ENCODE measurements at regions not wholly inside any gene's neighbourhood (a gene's known extent, or its start where the extent isn't known, plus 50 kb on each side); places are given as distances from the start of the nearest gene placed in this dataset.

DNA sequence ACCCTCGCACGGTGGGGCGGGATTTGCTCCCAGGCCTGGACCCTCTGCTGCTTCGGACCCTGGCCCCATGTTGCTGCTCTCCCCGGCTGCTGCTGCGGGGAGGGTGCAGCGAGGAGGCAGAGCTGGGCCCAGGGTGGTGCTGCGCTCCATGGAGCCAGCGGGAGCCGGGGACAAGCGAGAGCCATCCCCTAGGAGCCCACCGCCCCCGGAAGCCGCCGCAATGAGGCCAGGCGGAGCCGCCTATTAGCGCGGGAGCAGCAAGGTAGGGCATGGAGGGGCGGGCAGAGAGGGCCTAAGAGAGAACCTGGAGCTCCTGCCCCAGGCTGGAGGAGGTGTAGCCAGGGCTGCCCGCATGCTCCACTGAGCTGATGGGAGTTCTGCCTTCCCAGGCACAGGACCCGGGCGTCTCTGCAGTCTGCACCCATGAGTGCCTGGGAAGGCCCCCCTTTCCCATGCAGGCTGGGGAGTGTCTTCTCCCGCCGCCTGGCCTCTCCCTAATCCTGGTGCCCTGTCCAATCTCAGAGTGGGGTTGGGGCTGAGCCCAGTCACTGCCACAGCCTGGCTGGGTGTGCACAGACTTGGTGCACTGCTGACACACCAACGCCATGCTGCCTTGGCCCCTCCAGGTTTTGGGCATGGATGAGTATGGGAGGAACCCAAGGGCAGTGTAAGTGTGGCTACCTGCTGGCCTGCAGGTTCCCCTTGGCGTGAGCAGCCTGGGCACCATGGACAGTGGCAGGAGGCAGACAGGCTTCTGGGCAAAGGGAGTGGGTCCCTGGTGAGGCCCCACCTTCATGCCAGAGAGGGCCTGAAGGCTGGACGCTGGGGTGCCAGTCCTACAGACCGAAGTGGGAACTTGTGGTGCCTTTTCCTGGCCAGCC, 360.6 kb upstream of the MAP3K7 start:
- Histone ChIP-seq H3K27ac (ENCODE audit: low read depth, low read length) (no peak overlapping the region), H3K36me3 (ENCODE audit: control insufficient read depth, insufficient read depth, low read length) (no peaks in the 10 kb centered on the region), H3K9me3 (ENCODE audit: control insufficient read depth, insufficient read depth, low read length) (no peaks in the 10 kb centered on the region), H3K27me3 (ENCODE audit: control insufficient read depth, insufficient read depth, low read length) (no peaks in the 10 kb centered on the region), H3K4me1 (ENCODE audit: control insufficient read depth, insufficient read depth, low read length) (no peaks in the 10 kb centered on the region), H3K9ac (ENCODE audit: low read depth, low read length) (no peak overlapping the region), H3K4me3 (ENCODE audit: low read depth, low read length) (no peak overlapping the region)

DNA sequence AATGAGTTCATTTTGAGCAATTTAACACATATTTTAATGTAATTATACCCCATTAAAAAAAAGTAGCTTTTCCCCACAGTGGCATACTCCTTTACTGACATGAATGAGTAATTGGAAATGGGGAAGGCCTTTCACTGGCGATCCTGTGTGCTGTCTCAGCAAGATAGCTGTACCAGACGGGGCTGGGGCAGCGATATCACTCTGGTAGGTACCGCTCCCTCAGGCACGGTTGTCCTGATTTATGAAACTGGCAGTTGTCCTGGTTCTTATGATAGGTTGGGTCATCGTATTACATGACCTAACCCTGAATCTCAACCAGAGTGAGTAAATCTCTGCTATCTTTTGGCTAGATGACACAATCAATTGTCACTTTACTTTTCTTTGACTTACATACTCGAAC, 355.0 kb upstream of the MAP3K7 start:
- Histone ChIP-seq H3K36me3 (ENCODE audit: control insufficient read depth, insufficient read depth, low read length) (no peaks in the 10 kb centered on the region), H3K9ac (ENCODE audit: low read depth, low read length) (no peak overlapping the region), H3K27ac (ENCODE audit: low read depth, low read length) (no peak overlapping the region), H3K27me3 (ENCODE audit: control insufficient read depth, insufficient read depth, low read length) (no peaks in the 10 kb centered on the region), H3K9me3 (ENCODE audit: control insufficient read depth, insufficient read depth, low read length) (no peaks in the 10 kb centered on the region), H3K4me1 (ENCODE audit: control insufficient read depth, insufficient read depth, low read length) (peaks cover 3% of the 10 kb centered on the region; the same call in 1 of the 2 replicates), H3K4me3 (ENCODE audit: low read depth, low read length) (no peak overlapping the region)

DNA sequence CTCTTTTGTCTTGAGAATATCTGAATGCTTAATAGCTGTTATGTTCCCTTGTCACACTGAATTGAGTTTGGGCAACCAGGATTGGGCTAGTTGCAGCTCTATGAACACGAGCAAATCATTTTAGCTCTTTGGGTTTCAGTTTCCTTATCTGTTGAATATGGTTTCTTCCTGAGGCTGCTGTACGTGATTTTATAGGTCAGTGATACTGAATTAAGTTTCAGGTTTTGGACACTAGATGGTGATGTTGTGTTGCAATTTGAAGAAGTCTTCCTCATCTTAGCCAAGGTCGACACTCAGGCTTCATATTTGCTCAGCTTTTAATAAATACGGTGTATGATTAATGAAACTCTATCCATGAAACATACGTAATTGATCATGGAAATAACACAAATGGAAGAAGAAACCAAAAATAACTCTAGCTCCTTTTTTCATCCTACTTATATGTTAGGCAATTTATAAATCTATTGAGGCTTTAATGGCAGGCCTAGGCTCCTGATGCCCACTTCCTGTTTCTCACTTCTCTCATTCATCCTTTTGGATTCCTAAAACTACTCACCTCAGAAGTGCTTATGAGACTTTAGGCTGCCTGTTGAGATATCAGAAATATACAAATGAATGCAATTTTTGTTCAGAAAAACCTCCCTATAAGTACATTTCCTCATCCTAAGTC, 354.1 kb upstream of the MAP3K7 start:
- Histone ChIP-seq H3K27ac (ENCODE audit: low read depth, low read length) (no peak overlapping the region), H3K4me3 (ENCODE audit: low read depth, low read length) (no peak overlapping the region), H3K27me3 (ENCODE audit: control insufficient read depth, insufficient read depth, low read length) (no peaks in the 10 kb centered on the region), H3K9ac (ENCODE audit: low read depth, low read length) (no peak overlapping the region), H3K36me3 (ENCODE audit: control insufficient read depth, insufficient read depth, low read length) (no peaks in the 10 kb centered on the region), H3K4me1 (ENCODE audit: control insufficient read depth, insufficient read depth, low read length) (peaks cover 3% of the 10 kb centered on the region; the same call in 1 of the 2 replicates), H3K9me3 (ENCODE audit: control insufficient read depth, insufficient read depth, low read length) (no peaks in the 10 kb centered on the region)

DNA sequence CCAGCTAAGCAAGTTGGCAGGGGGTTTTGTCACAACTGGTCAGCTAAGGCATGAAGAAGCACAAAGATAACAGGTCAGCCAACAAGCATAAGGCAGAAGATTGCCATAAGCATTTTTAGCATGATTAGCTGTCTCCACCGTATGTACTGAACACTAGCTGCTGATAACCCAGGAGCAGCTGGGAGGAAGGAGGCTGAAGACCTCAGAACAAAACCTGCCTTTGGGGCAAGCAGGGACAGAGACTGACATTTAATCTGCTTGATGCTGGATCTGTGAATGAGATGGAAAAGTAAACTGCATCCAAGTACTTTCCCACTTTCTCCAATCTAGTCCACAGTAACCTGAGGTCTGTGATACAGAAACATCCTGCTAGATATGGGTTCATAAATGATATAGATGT, 353.0 kb upstream of the MAP3K7 start:
- H3K9ac ChIP-seq (ENCODE audit: low read depth, low read length) = no peak overlapping the region
- H3K4me3 ChIP-seq (ENCODE audit: low read depth, low read length) = no peak overlapping the region
- no peaks in the 10 kb centered on the region for H3K27me3 ChIP-seq (ENCODE audit: control insufficient read depth, insufficient read depth, low read length)
- peaks cover 3% of the 10 kb centered on the region; the same call in 1 of the 2 replicates for H3K4me1 ChIP-seq (ENCODE audit: control insufficient read depth, insufficient read depth, low read length)
- H3K27ac ChIP-seq (ENCODE audit: low read depth, low read length) = no peak overlapping the region
- no peaks in the 10 kb centered on the region for H3K36me3 ChIP-seq (ENCODE audit: control insufficient read depth, insufficient read depth, low read length)
- H3K9me3 ChIP-seq (ENCODE audit: control insufficient read depth, insufficient read depth, low read length) = no peaks in the 10 kb centered on the region

DNA sequence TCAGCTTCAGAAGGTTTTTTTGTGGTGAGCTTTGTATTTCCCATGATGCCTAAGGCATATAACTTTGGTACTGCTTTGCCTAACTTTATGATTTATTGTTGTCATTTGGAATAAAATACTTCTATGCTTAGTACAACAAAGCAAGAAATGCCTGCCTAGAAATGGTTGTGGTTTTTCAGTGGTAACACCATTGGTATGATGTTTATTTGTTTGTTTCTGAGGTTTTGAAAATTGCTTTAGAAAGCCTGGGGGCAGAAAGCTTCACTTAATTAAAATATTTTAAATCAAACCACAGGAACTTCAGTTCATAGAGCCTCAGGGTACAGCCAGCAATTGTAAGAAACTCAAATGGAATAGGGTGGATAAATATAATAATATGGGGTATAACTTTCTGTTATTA, 351.2 kb upstream of the MAP3K7 start:
- H3K4me1 ChIP-seq (ENCODE audit: control insufficient read depth, insufficient read depth, low read length) = peaks cover 3% of the 10 kb centered on the region; the same call in 1 of the 2 replicates
- no peak overlapping the region for H3K9ac ChIP-seq (ENCODE audit: low read depth, low read length)
- H3K9me3 ChIP-seq (ENCODE audit: control insufficient read depth, insufficient read depth, low read length) = no peaks in the 10 kb centered on the region
- H3K27ac ChIP-seq (ENCODE audit: low read depth, low read length) = no peak overlapping the region
- no peak overlapping the region for H3K4me3 ChIP-seq (ENCODE audit: low read depth, low read length)
- no peaks in the 10 kb centered on the region for H3K27me3 ChIP-seq (ENCODE audit: control insufficient read depth, insufficient read depth, low read length)
- no peaks in the 10 kb centered on the region for H3K36me3 ChIP-seq (ENCODE audit: control insufficient read depth, insufficient read depth, low read length)

DNA sequence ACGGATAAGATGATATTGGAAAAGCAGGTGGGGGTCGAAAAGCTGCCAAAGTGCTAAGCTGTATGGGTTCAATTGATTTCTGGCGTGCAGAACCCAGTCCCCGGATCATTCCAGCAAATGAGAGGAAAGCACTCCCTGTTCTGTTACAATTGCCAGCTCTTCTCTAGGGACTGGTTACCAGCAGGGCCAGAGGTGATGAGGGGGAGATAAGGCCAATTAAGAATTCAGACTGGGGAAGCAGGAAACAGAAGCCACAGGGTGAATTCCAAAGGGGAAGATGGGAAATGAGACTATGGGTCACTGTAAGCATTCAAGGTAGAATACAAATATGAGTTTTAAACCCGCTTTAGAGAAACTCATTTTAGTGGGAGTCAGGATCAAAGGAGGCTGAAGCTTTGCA, 349.4 kb upstream of the MAP3K7 start:
- Histone ChIP-seq H3K27ac (ENCODE audit: low read depth, low read length) (no peak overlapping the region), H3K27me3 (ENCODE audit: control insufficient read depth, insufficient read depth, low read length) (no peaks in the 10 kb centered on the region), H3K4me3 (ENCODE audit: low read depth, low read length) (no peak overlapping the region), H3K36me3 (ENCODE audit: control insufficient read depth, insufficient read depth, low read length) (no peaks in the 10 kb centered on the region), H3K4me1 (ENCODE audit: control insufficient read depth, insufficient read depth, low read length) (peaks cover 3% of the 10 kb centered on the region; the same call in 1 of the 2 replicates), H3K9ac (ENCODE audit: low read depth, low read length) (no peak overlapping the region), H3K9me3 (ENCODE audit: control insufficient read depth, insufficient read depth, low read length) (no peaks in the 10 kb centered on the region)

DNA sequence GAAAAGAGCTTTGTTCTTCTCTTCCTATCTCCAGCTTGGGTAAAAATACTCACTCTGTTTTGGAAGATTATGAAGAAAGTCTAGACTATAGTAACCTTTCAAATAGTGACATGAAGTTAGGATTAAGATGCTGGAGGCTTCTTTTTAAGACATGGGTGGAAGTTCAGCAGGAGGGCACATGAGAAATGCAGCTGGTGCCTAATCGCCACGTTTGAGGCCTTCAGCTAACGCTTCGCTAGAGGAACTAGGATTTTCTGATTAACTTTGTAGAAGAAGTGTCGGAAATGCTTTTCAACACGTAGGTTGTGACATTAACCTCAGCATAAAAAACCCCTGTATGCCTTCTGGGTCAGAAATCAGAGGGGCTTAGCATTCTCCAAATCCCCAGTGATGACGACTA, 348.1 kb upstream of the MAP3K7 start:
- H3K4me3 ChIP-seq (ENCODE audit: low read depth, low read length) = no peak overlapping the region
- H3K27me3 ChIP-seq (ENCODE audit: control insufficient read depth, insufficient read depth, low read length) = no peaks in the 10 kb centered on the region
- H3K9me3 ChIP-seq (ENCODE audit: control insufficient read depth, insufficient read depth, low read length) = no peaks in the 10 kb centered on the region
- H3K27ac ChIP-seq (ENCODE audit: low read depth, low read length) = no peak overlapping the region
- H3K9ac ChIP-seq (ENCODE audit: low read depth, low read length) = no peak overlapping the region
- peaks cover 12% of the 10 kb centered on the region; the same call in 1 of the 2 replicates for H3K4me1 ChIP-seq (ENCODE audit: control insufficient read depth, insufficient read depth, low read length)
- no peaks in the 10 kb centered on the region for H3K36me3 ChIP-seq (ENCODE audit: control insufficient read depth, insufficient read depth, low read length)

DNA sequence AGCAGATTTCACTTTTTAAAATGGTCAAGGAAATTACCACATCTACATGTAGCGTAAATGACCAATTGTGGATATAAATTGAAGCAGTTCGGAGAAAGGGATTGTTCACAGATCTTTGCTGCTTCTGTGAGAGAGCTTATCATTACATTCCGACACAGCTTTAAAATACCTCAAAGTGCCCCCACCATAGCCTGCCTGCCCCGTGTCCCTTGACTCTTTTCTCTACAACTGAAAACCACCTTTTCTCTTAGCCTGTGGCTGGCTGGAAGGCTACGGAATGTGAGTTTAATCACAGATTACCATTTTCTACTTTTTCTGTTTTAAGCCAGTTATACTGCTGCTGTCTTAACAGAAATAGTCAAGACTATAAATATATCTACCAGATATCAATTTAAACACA, 347.2 kb upstream of the MAP3K7 start:
- H3K4me3 ChIP-seq (ENCODE audit: low read depth, low read length) = no peak overlapping the region
- no peaks in the 10 kb centered on the region for H3K9me3 ChIP-seq (ENCODE audit: control insufficient read depth, insufficient read depth, low read length)
- H3K36me3 ChIP-seq (ENCODE audit: control insufficient read depth, insufficient read depth, low read length) = no peaks in the 10 kb centered on the region
- peaks cover 19% of the 10 kb centered on the region for H3K4me1 ChIP-seq (ENCODE audit: control insufficient read depth, insufficient read depth, low read length)
- no peak overlapping the region for H3K27ac ChIP-seq (ENCODE audit: low read depth, low read length)
- H3K27me3 ChIP-seq (ENCODE audit: control insufficient read depth, insufficient read depth, low read length) = no peaks in the 10 kb centered on the region
- no peak overlapping the region for H3K9ac ChIP-seq (ENCODE audit: low read depth, low read length)

DNA sequence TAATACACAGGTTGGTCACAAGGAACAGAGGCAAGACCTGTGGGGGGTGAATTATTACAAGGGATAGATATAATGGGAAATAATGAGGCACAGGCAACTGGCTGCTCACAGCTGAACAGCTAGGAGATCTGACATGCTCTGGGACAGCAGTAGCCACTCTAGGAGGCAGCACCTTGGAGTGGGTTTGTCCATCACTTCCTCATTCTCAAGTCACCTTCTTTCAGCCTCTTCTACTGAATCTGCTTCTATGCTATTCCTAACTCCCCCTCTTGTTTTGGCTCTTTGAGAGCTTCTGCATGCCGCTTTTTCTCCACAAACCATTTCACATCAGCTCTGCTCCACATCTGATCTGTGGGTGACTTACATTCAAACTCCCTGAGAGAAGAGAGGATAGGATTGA, 345.5 kb upstream of the MAP3K7 start:
- Histone ChIP-seq H3K4me1 (ENCODE audit: control insufficient read depth, insufficient read depth, low read length) (peaks cover 20% of the 10 kb centered on the region), H3K36me3 (ENCODE audit: control insufficient read depth, insufficient read depth, low read length) (no peaks in the 10 kb centered on the region), H3K27ac (ENCODE audit: low read depth, low read length) (no peak overlapping the region), H3K27me3 (ENCODE audit: control insufficient read depth, insufficient read depth, low read length) (no peaks in the 10 kb centered on the region), H3K9ac (ENCODE audit: low read depth, low read length) (no peak overlapping the region), H3K4me3 (ENCODE audit: low read depth, low read length) (no peak overlapping the region), H3K9me3 (ENCODE audit: control insufficient read depth, insufficient read depth, low read length) (no peaks in the 10 kb centered on the region)

DNA sequence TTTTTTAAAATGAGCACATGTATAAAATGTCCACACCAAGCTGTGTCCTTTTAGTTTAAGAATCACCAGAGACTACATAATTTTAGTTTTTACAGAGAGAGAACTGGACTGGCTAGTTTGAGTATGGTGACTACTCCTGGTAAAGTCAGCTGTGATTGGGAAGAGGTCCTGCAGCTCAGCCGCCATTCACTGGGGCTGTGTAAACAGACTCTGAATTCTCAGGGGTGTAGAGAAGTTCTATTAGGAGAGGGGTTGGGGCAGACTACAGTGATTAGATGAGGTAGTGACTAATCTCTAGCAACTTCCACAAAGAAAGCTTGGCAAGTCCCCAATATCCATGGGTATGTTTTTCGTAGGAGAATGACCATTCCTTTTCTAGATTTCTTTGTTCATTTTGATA, 341.2 kb upstream of the MAP3K7 start:
- Histone ChIP-seq H3K9me3 (ENCODE audit: control insufficient read depth, insufficient read depth, low read length) (no peaks in the 10 kb centered on the region), H3K4me3 (ENCODE audit: low read depth, low read length) (no peak overlapping the region), H3K27me3 (ENCODE audit: control insufficient read depth, insufficient read depth, low read length) (no peaks in the 10 kb centered on the region), H3K36me3 (ENCODE audit: control insufficient read depth, insufficient read depth, low read length) (no peaks in the 10 kb centered on the region), H3K27ac (ENCODE audit: low read depth, low read length) (no peak overlapping the region), H3K4me1 (ENCODE audit: control insufficient read depth, insufficient read depth, low read length) (peaks cover 20% of the 10 kb centered on the region), H3K9ac (ENCODE audit: low read depth, low read length) (no peak overlapping the region)

DNA sequence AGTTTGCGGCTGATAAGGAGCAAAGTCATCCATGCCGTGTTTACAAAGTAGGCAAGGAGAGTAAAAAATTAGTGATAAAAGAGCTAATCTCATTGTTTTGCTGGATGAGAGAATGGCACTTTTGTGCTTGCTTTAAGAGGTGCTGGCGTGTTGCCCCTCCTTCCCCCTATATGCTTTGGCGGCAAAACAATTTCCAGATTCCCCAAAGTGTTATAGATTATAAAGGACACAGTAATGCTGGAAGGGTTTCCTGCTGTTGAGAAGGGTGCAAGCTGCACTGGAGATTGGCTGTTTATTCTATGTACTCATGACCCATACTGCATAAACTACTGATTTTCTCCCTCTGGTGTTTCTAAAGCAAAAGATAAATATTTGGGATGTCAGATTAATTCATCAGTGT, 338.9 kb upstream of the MAP3K7 start:
- Histone ChIP-seq H3K27ac (ENCODE audit: low read depth, low read length) (no peak overlapping the region), H3K27me3 (ENCODE audit: control insufficient read depth, insufficient read depth, low read length) (no peaks in the 10 kb centered on the region), H3K4me1 (ENCODE audit: control insufficient read depth, insufficient read depth, low read length) (peaks cover 15% of the 10 kb centered on the region), H3K9ac (ENCODE audit: low read depth, low read length) (no peak overlapping the region), H3K9me3 (ENCODE audit: control insufficient read depth, insufficient read depth, low read length) (no peaks in the 10 kb centered on the region), H3K4me3 (ENCODE audit: low read depth, low read length) (no peak overlapping the region), H3K36me3 (ENCODE audit: control insufficient read depth, insufficient read depth, low read length) (no peaks in the 10 kb centered on the region)

Measured in HUES48 (cell line).